Stomach (tissue), 8 donors: ENCODE measurements at regions not wholly inside any gene's neighbourhood (a gene's known extent, or its start where the extent isn't known, plus 50 kb on each side); places are given as distances from the start of the nearest gene placed in this dataset.

Experiments used
- DNase-seq, 2 donors: peaks; one replicate each; pipeline versions ENCODE4 v3.0.0 to v3.0.0-alpha.2; 2013 to 2019
- H3K27ac ChIP-seq, 5 donors: fragments of 200-600 bp in 4 of 5; sonication (generic) in 4 of 5; one replicate each; pipeline ENCODE4 v1.5.1; 2013 to 2019; ENCODE audit warnings: mild to moderate bottlenecking in 1 of 5, moderate library complexity in 1 of 5
- H3K27me3 ChIP-seq, 3 donors: fragments of 200-600 bp; sonication (generic); one replicate each; pipeline ENCODE4 v1.5.1; 2017 to 2019; ENCODE audit warnings: mixed run types in 1 of 3
- H3K36me3 ChIP-seq, 4 donors: fragments of 200-600 bp; sonication (generic); 1 replicate in 3 of 4; 2 replicates in 1 of 4; pipeline ENCODE4 v1.5.1; 2016 to 2019
- H3K4me1 ChIP-seq, 4 donors: fragments of 200-600 bp; sonication (generic); one replicate each; pipeline ENCODE4 v1.5.1; 2016 to 2019
- H3K4me3 ChIP-seq, 4 donors: fragments of 200-600 bp; sonication (generic) in 3 of 4; one replicate each; pipeline ENCODE4 v1.5.1; 2016 to 2019; ENCODE audit warnings: mild to moderate bottlenecking in 1 of 4
- H3K9me3 ChIP-seq, 4 donors: fragments of 200-600 bp; sonication (generic); one replicate each; pipeline ENCODE4 v1.5.1; 2016 to 2019
- CTCF ChIP-seq, 7 experiments: fragments of 450-650 bp in 4 of 7; fragments of 200-600 bp in 3 of 7; sonication (generic) in 3 of 7; IDR thresholded peaks; one replicate each; pipeline ENCODE4 v1.5.1; 2016 to 2019; ENCODE audit warnings: antibody characterized with exemption in 7 of 7, control low read depth in 2 of 7, mild to moderate bottlenecking in 1 of 7
- EP300 ChIP-seq: sonication (generic); formaldehyde crosslinking; IDR thresholded peaks from one replicate; pipeline ENCODE4 v1.6.1; 2017; ENCODE audit warnings: antibody characterized with exemption
- POLR2A ChIP-seq, 4 donors: fragments of 450-650 bp; IDR thresholded peaks; one replicate each; pipeline ENCODE4 v1.6.1; 2016; ENCODE audit warnings: antibody characterized with exemption in 4 of 4, control low read depth in 2 of 4, mild to moderate bottlenecking in 1 of 4, moderate library complexity in 1 of 4
- POLR2AphosphoS5 ChIP-seq, 3 donors: sonication (generic); formaldehyde crosslinking; IDR thresholded peaks; one replicate each; pipeline ENCODE4 v1.6.1; 2016; ENCODE audit warnings: antibody characterized with exemption in 3 of 3
- WGBS, 5 donors: extraction: QIAGEN DNeasy Blood & Tissue Kit in 3 of 5; methylation state at CpG; one replicate each; pipeline versions ENCODE4 v1.1.5 to v1.1.7; 2013 to 2018; 5-methylcytosine and 5-hydroxymethylcytosine counted together
- intact Hi-C: fragments of 100-400 bp; cut with DNase I; formaldehyde crosslinking; loops from one replicate; pipeline ENCODE4 v1.15.1; 2023; ENCODE audit warnings: low total_unique reads
- donor health status: healthy with polysubstance abuse.
- donor health status: Bipolar disorder and iron deficiency.
- donor health status: healthy.

- no peaks in the 10 kb centered on the region for H3K4me1 ChIP-seq
Measured at GRCh38 chr13:103192511-103193135, 126.4 kb upstream of the SLC10A2 start.

GRCh38 chr13:103190841-103191240 lies 124.6 kb upstream of the SLC10A2 start:
- Histone ChIP-seq H3K36me3 (no peaks in the 10 kb centered on the region), H3K4me1 (no peaks in the 10 kb centered on the region), H3K27me3 (no peaks in the 10 kb centered on the region), H3K4me3 (no peak overlapping the region), H3K9me3 (no peaks in the 10 kb centered on the region), H3K27ac (no peak overlapping the region)
- no peak for DNase-seq
- TF ChIP-seq EP300: no peak
- no peak for TF ChIP-seq POLR2AphosphoS5 (IDR thresholded peaks at IDR 0.05)
- TF ChIP-seq POLR2A (IDR thresholded peaks at IDR 0.05): no peak
- TF ChIP-seq CTCF (IDR thresholded peaks at IDR 0.05): no peak
- 65 to 83% (median 75%) methylated on average over 1 of the region's 1 CpG for WGBS, 5 donors
- intact Hi-C loops: no loop called here

More at GRCh38 chr13:103192511-103193135, 126.4 kb upstream of the SLC10A2 start:
- WGBS, 5 donors: 69 to 85% (median 70%) methylated on average over 1 of the region's 1 CpG
- intact Hi-C loops: no loop called here
- no peak for TF ChIP-seq POLR2A (IDR thresholded peaks at IDR 0.05)
- no peak for TF ChIP-seq CTCF (IDR thresholded peaks at IDR 0.05)
- no peak for TF ChIP-seq POLR2AphosphoS5 (IDR thresholded peaks at IDR 0.05)
- no peak for TF ChIP-seq EP300
- H3K36me3 ChIP-seq: no peaks in the 10 kb centered on the region
- no peaks in the 10 kb centered on the region for H3K27me3 ChIP-seq
- no peak overlapping the region for H3K4me3 ChIP-seq
- no peaks in the 10 kb centered on the region for H3K9me3 ChIP-seq
- no peak overlapping the region for H3K27ac ChIP-seq
- DNase-seq: no peak

- no peaks in the 10 kb centered on the region for H3K36me3 ChIP-seq
- H3K9me3 ChIP-seq: no peaks in the 10 kb centered on the region
- no peak overlapping the region for H3K4me3 ChIP-seq
- 31 to 39% (median 34%) methylated on average over 3 of the region's 3 CpGs for WGBS, 5 donors
- TF ChIP-seq CTCF (IDR thresholded peaks at IDR 0.05): peak in 1 of 7 experiments; percentile 21
- no peak for TF ChIP-seq EP300
- TF ChIP-seq POLR2A (IDR thresholded peaks at IDR 0.05): no peak
- H3K27ac ChIP-seq: no peak overlapping the region
- no peaks in the 10 kb centered on the region for H3K27me3 ChIP-seq
- intact Hi-C loops: no loop called here
- DNase-seq: peak in 1 of 2 donors; percentile 58
- no peaks in the 10 kb centered on the region for H3K4me1 ChIP-seq
Measured at GRCh38 chr13:103188713-103189326, 122.6 kb upstream of the SLC10A2 start.

GRCh38 chr13:103187721-103188156 lies 121.5 kb upstream of the SLC10A2 start:
- intact Hi-C loops: no loop called here
- no peak overlapping the region for H3K4me3 ChIP-seq
- H3K9me3 ChIP-seq: no peaks in the 10 kb centered on the region
- H3K27me3 ChIP-seq: no peaks in the 10 kb centered on the region
- H3K36me3 ChIP-seq: no peaks in the 10 kb centered on the region
- 35 to 43% (median 36%) methylated on average over 10 of the region's 10 CpGs for WGBS, 5 donors
- no peaks in the 10 kb centered on the region for H3K4me1 ChIP-seq
- DNase-seq: peak in 1 of 2 donors; percentile 21
- TF ChIP-seq POLR2AphosphoS5 (IDR thresholded peaks at IDR 0.05) (no peak), EP300 (no peak), CTCF (IDR thresholded peaks at IDR 0.05) (no peak)
- no peak overlapping the region for H3K27ac ChIP-seq
